HEK293T (cell line): ENCODE measurements at regions not wholly inside any gene's neighbourhood (a gene's known extent, or its start where the extent isn't known, plus 50 kb on each side); places are given as distances from the start of the nearest gene placed in this dataset.
"Not testable (repeated sequence)": the region's sequence is repeated elsewhere in the genome, so short reads cannot be mapped to it uniquely, and the experiment has no call there.

ENCODE experiments used
- CTCF ChIA-PET: fragments of 350-600 bp; formaldehyde crosslinking; extraction: SDS; loops from one replicate; lab custom pipeline; 2021; ENCODE audit warnings: antibody characterized with exemption, inconsistent platforms; lab: Yijun Ruan, JAX
- POLR2A ChIA-PET: fragments of 350-600 bp; formaldehyde crosslinking; extraction: SDS; loops from one replicate; lab custom pipeline; 2020; ENCODE audit warnings: antibody characterized with exemption, inconsistent platforms; lab: Yijun Ruan, JAX
- DNase-seq: peaks from one replicate; pipeline ENCODE4 v3.0.0; 2012; ENCODE audit warnings: mixed read lengths; ENCODE audit errors: extremely low spot score
- ARNT ChIP-seq: fragments of 450-650 bp; IDR thresholded peaks from 2 replicates; pipeline ENCODE4 v1.6.1; 2017; ENCODE audit warnings: mild to moderate bottlenecking
- BHLHE40 ChIP-seq: fragments of 450-650 bp; IDR thresholded peaks from 2 replicates; pipeline ENCODE4 v1.6.1; 2016; ENCODE audit warnings: mild to moderate bottlenecking, moderate library complexity, borderline replicate concordance
- CTBP1 ChIP-seq: fragments of 450-650 bp; IDR thresholded peaks from 2 replicates; pipeline ENCODE4 v1.6.1; 2016; ENCODE audit warnings: borderline replicate concordance
- ELF4 ChIP-seq: fragments of 450-650 bp; IDR thresholded peaks from 2 replicates; pipeline ENCODE4 v1.6.1; 2017; ENCODE audit warnings: antibody characterized with exemption
- FOXA1 ChIP-seq: fragments of 450-650 bp; IDR thresholded peaks from 2 replicates; pipeline ENCODE4 v1.6.1; 2016; ENCODE audit warnings: mild to moderate bottlenecking
- FOXK2 ChIP-seq: fragments of 450-650 bp; IDR thresholded peaks from 2 replicates; pipeline ENCODE4 v1.6.1; 2016; ENCODE audit warnings: mild to moderate bottlenecking
- FOXM1 ChIP-seq: fragments of 450-650 bp; IDR thresholded peaks from 2 replicates; pipeline ENCODE4 v1.6.1; 2017; ENCODE audit warnings: mild to moderate bottlenecking, borderline replicate concordance
- HDGF ChIP-seq: fragments of 450-650 bp; IDR thresholded peaks from 2 replicates; pipeline ENCODE4 v1.6.1; 2017; ENCODE audit warnings: antibody characterized with exemption, borderline replicate concordance
- L3MBTL2 ChIP-seq: fragments of 450-650 bp; conservative IDR thresholded peaks from 2 replicates; pipeline ENCODE4 v1.6.1; 2016; ENCODE audit warnings: mild to moderate bottlenecking
- LEF1 ChIP-seq: fragments of 450-650 bp; IDR thresholded peaks from 2 replicates; pipeline ENCODE4 v1.6.1; 2017; ENCODE audit warnings: mild to moderate bottlenecking, borderline replicate concordance
- NFRKB ChIP-seq: fragments of 450-650 bp; IDR thresholded peaks from 2 replicates; pipeline ENCODE4 v1.6.1; 2016; ENCODE audit warnings: mild to moderate bottlenecking, moderate library complexity
- PKNOX1 ChIP-seq: fragments of 450-650 bp; IDR thresholded peaks from 2 replicates; pipeline ENCODE4 v1.6.1; 2016
- SP1 ChIP-seq: fragments of 450-650 bp; IDR thresholded peaks from 2 replicates; pipeline ENCODE4 v1.6.1; 2017
- SUZ12 ChIP-seq: fragments of 450-650 bp; IDR thresholded peaks from 2 replicates; pipeline ENCODE4 v1.6.1; 2016; ENCODE audit warnings: mild to moderate bottlenecking
- TARDBP ChIP-seq: fragments of 450-650 bp; IDR thresholded peaks from 2 replicates; pipeline ENCODE4 v1.6.1; 2016
- ZNF384 ChIP-seq: fragments of 450-650 bp; IDR thresholded peaks from 2 replicates; pipeline ENCODE4 v1.6.1; 2016

- TF ChIP-seq SUZ12 (no peak), HDGF (no peak), BHLHE40 (no peak), LEF1 (no peak), PKNOX1 (no peak), ARNT (no peak), L3MBTL2 (no peak)
- POLR2A ChIA-PET = no interaction called here
These were observed 1072.1 kb downstream of the NXPH1 start for GRCh38 chr7:9505516-9505915.

GRCh38 chr7:9507290-9507689, 1073.9 kb downstream of the NXPH1 start:
- CTCF ChIA-PET = no interaction called here

More at GRCh38 chr7:9505516-9505915, 1072.1 kb downstream of the NXPH1 start:
- CTCF ChIA-PET = no interaction called here
- no peak for DNase-seq

GRCh38 chr7:9516662-9517061, 1083.3 kb downstream of the NXPH1 start:
- POLR2A ChIA-PET = no interaction called here
- TF ChIP-seq TARDBP (no peak), ZNF384 (no peak), CTBP1 (no peak), FOXA1 (no peak), ARNT (no peak), FOXM1 (no peak), BHLHE40 (no peak)
- DNase-seq = no peak
- CTCF ChIA-PET = no interaction called here

More at GRCh38 chr7:9507290-9507689, 1073.9 kb downstream of the NXPH1 start:
- TF ChIP-seq SUZ12 = no peak
- TF ChIP-seq FOXM1 = no peak
- no peak for TF ChIP-seq ZNF384
- TF ChIP-seq BHLHE40 = no peak
- no peak for TF ChIP-seq SP1
- no peak for TF ChIP-seq FOXA1
- TF ChIP-seq LEF1 = no peak
- TF ChIP-seq PKNOX1 = no peak
- no peak for TF ChIP-seq HDGF
- POLR2A ChIA-PET = no interaction called here
- DNase-seq = no peak

GRCh38 chr7:9523579-9523978, 1090.2 kb downstream of the NXPH1 start:
- ChIA-PET CTCF (no interaction called here), POLR2A (no interaction called here)
- TF ChIP-seq ZNF384 (no peak), LEF1 (no peak), NFRKB (no peak), SUZ12 (no peak), FOXM1 (no peak), FOXK2 (no peak), BHLHE40 (no peak), ARNT (no peak), PKNOX1 (no peak), ELF4 (no peak), FOXA1 (no peak), CTBP1 (no peak), SP1 (no peak)
- no peak for DNase-seq

GRCh38 chr7:9552431-9552830, 1119.0 kb downstream of the NXPH1 start:
- DNase-seq, POLR2A ChIA-PET, CTCF ChIA-PET: not testable (repeated sequence)

GRCh38 chr7:9557853-9558252, 1124.4 kb downstream of the NXPH1 start:
- ChIA-PET POLR2A (no interaction called here), CTCF (no interaction called here)
- TF ChIP-seq FOXA1 = no peak
- DNase-seq = no peak

GRCh38 chr7:9575716-9576115, 1142.3 kb downstream of the NXPH1 start:
- DNase-seq = no peak
- no peak for TF ChIP-seq FOXM1
- no peak for TF ChIP-seq HDGF
- TF ChIP-seq FOXK2 = no peak
- no peak for TF ChIP-seq L3MBTL2
- no peak for TF ChIP-seq SP1
- no peak for TF ChIP-seq ZNF384
- no peak for TF ChIP-seq SUZ12
- TF ChIP-seq NFRKB = no peak
- no peak for TF ChIP-seq CTBP1
- no peak for TF ChIP-seq LEF1
- no peak for TF ChIP-seq BHLHE40
- no peak for TF ChIP-seq ELF4
- TF ChIP-seq TARDBP = no peak
- TF ChIP-seq ARNT = no peak
- no peak for TF ChIP-seq FOXA1
- no peak for TF ChIP-seq PKNOX1
- ChIA-PET CTCF (no interaction called here), POLR2A (no interaction called here)
